Hindlimb muscle (tissue), 1 donor: ENCODE measurements at regions not wholly inside any gene's neighbourhood (a gene's known extent, or its start where the extent isn't known, plus 50 kb on each side); places are given as distances from the start of the nearest gene placed in this dataset.
A peak's percentile ranks its signal among the peaks of the same experiment; 100 is the strongest.
"Not testable (repeated sequence)": the region's sequence is repeated elsewhere in the genome, so short reads cannot be mapped to it uniquely, and the experiment has no call there.

Experiments used
- DNase-seq: peaks from one replicate; pipeline ENCODE4 v3.0.0-alpha.2; 2013

DNA sequence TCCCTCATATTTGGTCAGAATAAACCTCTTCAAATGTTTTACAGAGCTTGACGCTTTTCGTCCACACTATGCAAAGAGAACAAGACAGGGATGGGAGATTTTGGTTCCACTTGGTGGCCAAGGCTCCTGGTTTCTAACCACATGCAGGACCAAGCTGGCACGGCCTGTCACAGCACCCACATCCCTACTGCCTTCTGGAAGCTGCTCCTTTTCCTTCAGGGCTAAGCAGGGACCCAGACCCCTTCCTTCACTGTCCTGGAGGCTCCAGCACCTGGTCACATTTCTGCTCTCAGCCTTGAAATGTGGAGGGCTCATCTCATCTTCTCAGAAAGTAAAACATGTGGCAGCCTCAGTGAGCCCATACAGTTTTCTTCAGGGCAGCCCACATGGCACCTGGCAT, 50.4 kb upstream of the ARHGEF7 start:
- DNase-seq = no peak

DNA sequence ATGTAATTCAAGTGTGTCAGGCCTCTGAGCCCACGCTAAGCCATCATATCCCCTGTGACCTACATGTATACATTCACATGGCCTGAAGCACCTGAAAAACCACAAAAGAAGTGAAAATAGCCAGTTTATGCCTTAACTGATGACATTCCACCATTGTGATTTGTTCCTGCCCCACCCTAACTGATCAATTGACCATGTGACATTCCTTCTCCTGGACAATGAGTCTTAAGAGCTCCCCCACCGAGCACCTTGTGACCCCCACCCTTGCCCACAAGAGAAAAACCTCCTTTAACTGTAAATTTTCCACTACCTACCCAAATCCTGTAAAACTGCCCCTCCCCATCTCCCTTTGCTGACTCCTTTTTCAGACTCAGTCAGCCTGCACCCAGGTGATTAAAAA, 52.1 kb upstream of the ARHGEF7 start:
- DNase-seq = no peak

DNA sequence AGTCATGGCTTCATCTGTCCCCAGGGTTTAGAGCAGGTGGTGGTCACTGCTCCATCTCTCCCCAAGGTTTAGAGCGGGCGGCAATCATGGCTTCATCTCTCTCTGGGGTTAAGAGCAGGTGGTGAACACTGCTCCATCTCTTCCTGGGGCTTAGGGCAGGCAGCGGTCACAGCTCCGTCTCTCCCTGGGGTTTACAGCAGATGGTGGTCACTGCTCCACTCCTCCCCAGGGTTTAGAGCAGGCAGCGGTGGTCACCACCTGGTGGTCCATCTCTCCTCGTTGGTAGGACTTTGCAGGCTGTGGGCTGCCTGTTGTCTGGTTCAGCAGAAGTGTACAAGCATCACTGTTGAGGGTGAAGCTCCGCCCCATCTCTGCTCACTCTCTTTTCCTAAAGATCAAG, 52.8 kb upstream of the ARHGEF7 start:
- no peak for DNase-seq

GRCh38 chr13:111061358-111062045, 53.6 kb upstream of the ARHGEF7 start:
- no peak for DNase-seq

DNA sequence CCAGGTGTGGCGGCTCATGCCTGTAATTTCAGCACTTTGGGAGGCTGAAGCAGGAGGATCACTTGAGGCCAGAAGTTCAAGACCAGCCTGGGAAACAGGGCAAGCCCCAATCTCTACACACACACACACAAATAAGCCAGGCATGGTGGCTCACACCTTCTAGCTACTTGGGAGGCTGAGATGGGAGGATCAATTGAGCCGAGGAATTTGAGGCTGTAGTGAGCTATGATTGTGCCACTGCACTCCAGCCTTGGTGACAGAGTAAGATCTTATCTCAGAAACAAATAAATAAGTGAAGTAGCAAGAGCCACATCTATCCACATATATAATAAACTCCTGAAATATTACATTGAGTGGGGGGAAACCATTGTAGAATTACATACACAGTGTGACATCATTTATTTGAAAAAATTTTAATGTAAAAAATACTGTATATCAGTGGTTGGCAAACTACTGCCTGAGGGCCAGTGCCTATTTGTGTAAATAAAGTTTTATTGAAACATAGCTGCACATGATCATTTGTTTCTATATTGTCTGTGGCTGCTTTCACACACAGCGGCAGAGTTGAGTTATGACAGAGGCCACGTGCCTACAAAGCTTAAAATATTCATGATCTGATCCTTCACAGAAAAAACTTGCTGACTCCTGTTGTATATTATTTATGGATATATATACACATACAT, 54.7 kb upstream of the ARHGEF7 start:
- DNase-seq = no peak

DNA sequence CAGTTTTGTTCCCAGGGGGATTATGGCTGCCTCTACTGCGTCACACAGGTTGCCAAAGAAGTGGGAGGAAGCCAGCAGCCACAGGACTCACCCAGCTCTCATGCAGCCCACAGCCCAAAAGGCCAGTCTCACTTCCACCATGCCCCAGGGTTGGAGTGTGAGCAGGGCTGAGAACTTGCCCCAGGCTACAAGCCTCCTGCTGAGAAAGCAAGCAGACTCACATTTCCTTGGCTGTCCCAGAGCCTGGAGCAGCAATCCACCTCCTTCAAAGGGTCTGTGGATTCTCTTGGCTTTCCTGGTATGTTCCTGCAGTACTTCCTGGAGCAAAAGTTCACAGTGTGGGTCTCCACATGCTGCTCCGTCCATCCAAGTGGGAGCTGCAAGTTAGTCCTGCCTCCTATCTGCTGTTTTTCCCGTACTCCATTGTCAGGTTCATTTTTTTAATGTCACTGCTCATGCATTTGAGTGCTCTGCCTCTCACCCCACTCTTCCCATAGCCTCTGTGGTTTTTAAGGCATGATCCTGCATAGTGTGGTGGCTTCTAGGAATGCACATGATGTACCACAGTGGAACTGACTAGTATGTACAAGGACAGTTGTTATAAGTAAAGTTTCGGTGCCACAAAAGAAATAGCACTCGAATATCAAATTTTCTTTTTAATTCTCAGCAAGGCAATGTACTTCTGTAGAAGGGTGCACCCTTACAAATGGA, 56.2 kb upstream of the ARHGEF7 start:
- DNase-seq = no peak

DNA sequence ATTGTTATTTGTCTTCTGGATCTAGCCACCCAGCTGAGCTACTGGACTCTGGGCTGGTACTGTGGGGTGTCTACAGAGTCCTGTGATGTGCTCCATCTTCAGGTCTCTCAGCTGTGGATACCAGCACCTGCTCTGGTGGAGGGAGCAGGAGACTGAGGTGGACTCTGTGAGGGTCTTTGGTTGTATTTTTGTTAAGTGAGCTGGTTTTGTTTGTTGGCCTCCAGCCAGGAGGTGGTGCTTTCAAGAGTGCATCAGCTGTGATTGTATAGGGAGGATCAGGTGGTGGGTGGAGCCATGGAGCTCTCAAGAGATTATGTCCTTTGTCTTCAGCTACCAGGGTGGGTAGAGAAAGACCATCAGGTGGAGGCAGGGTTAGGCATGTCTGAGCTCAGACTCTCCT, 56.8 kb upstream of the ARHGEF7 start:
- not testable (repeated sequence) for DNase-seq

- DNase-seq = not testable (repeated sequence)
Measured at GRCh38 chr13:111051726-111052232, 63.3 kb upstream of the ARHGEF7 start.

GRCh38 chr13:111051041-111051725, 63.9 kb upstream of the ARHGEF7 start:
- no peak for DNase-seq

GRCh38 chr13:111050539-111050879, 64.6 kb upstream of the ARHGEF7 start:
- no peak for DNase-seq

DNA sequence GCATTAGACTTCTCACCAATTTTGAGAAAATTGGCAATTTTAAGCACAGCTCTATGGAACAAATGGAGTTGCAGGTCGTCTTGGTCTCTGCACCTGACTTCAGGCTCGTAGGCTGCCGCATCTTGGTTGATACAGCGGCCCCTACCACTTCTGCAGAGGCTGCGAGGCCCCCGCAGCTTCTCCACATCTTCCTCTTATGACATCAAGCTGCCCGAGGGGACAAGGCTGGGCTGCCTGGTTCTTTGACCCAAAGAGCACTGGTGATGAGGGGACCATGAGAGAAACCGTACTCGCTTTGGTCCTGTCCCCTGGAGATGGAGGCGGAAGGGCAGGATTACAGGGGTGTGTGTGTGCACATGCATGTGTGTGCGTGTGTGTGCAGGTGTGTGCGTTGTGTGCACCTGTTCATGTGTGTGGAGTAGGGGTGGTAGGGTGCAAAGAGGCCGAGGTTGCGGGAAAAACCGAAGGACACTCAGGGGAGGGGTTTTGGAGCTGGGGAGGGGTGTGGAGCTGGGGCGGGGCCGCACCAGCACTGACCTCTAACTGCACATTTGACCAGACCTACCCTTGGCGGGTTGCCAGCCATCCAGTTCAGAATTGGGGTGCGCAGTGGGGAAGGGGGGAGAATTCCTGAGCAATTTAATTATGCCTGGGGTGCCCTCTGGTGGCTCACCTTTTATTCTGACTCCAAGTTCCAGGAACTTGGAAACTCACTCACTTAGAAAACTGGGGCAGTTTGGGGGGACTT, 65.1 kb upstream of the ARHGEF7 start:
- DNase-seq = no peak

- no peak for DNase-seq
Measured at GRCh38 chr13:111048387-111048786, 66.7 kb upstream of the ARHGEF7 start.

DNA sequence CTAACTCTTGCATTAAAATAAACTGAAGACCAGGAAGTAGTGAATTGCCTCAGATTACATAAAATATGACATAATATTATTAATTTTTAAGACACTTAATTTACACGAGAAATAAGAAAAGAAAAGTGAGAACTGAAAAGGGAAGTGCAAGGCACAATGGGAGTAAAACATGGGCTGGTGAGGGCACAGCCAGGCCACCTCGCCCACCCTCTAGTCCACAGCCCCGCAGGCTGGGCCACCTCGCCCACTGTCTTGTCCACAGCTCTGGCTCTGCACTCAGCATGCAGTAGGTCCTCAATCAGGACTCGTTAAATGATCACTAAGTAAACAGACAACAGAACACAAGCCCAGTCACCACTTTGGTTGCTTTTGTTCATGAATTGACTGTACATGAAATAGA, 67.8 kb upstream of the ARHGEF7 start:
- no peak for DNase-seq

GRCh38 chr13:111046590-111047141, 68.4 kb upstream of the ARHGEF7 start:
- DNase-seq = peak; percentile 45

DNA sequence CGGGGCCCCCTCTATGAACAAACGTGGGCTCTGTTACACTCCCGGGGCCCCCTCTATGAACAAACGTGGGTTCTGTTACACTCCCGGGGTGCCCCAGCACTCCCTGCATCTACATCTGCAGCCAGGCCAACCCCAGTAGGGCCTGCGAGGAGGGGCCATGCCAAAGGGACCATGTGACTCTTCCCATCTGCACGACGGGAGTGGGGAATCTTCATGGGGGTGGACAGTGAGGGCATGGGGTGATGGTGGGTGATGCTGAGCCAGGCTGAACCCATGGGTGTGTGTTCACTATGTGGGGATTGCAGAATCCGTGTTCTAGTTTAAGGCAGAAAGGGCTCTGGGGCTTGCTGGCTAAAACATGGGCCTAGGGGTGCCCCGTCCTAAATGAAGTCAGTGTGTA, 69.9 kb upstream of the ARHGEF7 start:
- no peak for DNase-seq

GRCh38 chr13:111044087-111044830, 70.9 kb upstream of the ARHGEF7 start:
- no peak for DNase-seq

- peak; percentile 34 for DNase-seq
Measured at GRCh38 chr13:111043575-111043982, 71.5 kb upstream of the ARHGEF7 start.

DNA sequence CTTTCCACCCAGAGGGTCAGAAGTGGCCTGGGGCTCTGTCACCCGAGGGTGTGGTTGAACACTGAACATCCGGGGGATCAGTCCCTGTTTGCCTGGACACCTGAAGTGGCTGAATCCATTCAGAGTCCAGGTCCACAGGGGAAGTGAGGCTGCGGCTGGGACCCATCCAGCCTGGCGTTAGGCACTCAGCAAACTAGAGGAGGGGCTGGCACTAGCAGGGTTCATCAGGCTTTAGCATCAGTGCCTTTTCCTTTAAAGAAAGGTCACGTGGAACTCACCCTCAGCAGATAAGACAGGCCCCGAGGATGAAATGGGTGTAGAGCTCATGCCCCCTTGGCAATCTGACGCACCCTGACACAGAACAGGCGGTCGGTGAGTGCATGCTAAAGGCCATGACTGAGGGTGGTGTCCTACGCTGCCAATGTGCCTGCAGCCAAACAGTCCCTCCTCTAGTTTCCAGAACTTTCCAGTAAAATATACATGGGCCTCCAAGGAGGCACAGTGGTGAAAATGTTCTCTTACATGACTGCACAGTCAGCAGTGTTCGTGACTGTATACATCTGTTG, 72.4 kb upstream of the ARHGEF7 start:
- DNase-seq = no peak

DNA sequence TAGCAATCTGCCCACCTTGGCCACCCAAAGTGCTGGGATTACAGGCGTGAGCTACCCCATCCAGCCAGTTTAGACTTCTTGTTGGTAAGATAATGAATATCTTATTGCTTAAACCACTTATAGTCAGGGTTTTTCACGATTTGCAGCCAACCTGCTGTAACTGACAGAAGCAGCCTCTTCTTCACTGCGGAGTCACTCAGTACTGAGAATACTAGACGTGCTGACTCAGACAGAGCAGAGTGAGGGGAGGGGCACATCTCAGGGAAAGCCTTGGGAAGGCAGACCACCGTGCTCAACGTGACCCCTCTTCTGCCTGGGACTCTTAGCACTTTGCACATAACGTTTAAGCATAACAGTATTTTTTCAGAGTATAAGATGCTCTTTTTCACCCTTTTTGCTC, 74.3 kb upstream of the ARHGEF7 start:
- no peak for DNase-seq

DNA sequence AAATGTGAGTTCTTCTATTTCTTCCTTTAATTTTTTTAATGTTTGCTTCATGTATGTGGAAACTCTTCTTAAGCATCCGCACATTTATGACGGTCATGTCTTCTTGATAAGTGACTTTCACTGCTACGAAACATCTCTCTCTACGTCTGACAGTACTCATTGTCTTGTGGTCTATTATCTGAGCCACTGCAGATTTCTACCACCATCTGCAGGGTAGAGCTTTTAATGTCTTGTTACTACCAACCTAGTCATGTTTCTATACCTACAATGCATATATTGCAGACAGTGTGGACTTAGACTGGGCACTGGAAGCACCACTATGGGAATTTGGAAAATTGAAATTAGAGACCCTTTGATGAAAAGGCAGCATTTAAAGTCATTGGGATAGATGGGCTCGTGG, 75.4 kb upstream of the ARHGEF7 start:
- no peak for DNase-seq

GRCh38 chr13:111038887-111039286, 76.2 kb upstream of the ARHGEF7 start:
- no peak for DNase-seq
